NB4 (cell line): ENCODE measurements at regions not wholly inside any gene's neighbourhood (a gene's known extent, or its start where the extent isn't known, plus 50 kb on each side); places are given as distances from the start of the nearest gene placed in this dataset.

Source experiments
- CTCF ChIP-seq: IDR thresholded peaks from one replicate; pipeline ENCODE4 v1.5.1; 2012; ENCODE audit warnings: low read depth, low read length
- MAX ChIP-seq: IDR thresholded peaks from 2 replicates; pipeline ENCODE4 v1.6.1; 2011; ENCODE audit warnings: low read depth, low read length
- MYC ChIP-seq: IDR thresholded peaks from 2 replicates; pipeline ENCODE4 v1.6.1; 2011; ENCODE audit warnings: low read depth, low read length
- POLR2A ChIP-seq: IDR thresholded peaks from 2 replicates; pipeline ENCODE4 v1.6.1; 2011; ENCODE audit warnings: mild to moderate bottlenecking; ENCODE audit not compliant: insufficient read length; ENCODE audit errors: extremely low read depth

- TF ChIP-seq CTCF, result no peak
- TF ChIP-seq POLR2A, result no peak
- TF ChIP-seq MAX, result no peak
- no peak for TF ChIP-seq MYC
Observed at GRCh38 chr3:124320976-124321375, 329.1 kb upstream of the ROPN1 start.
